Calu3 (cell line): ENCODE measurements at regions not wholly inside any gene's neighbourhood (a gene's known extent, or its start where the extent isn't known, plus 50 kb on each side); places are given as distances from the start of the nearest gene placed in this dataset.
A peak's percentile ranks its signal among the peaks of the same experiment; 100 is the strongest.

ENCODE experiments used
- BruUV-seq: library from RNA; stranded (reverse); fragments of 400-500 nt; replicated peaks from 2 replicates; lab custom pipeline; 2021; lab: Mats Ljungman, UMichigan
- CTCF ChIA-PET: fragments of 300-600 bp; sonication (Branson Sonifier 250); formaldehyde crosslinking; loops from one replicate; lab custom pipeline; 2022; ENCODE audit warnings: antibody characterized with exemption; lab: Charles Lee
- DNase-seq: peaks from one replicate; pipeline ENCODE4 v3.0.0; 2022
- H3K27ac Mint-ChIP-seq: one replicate; pipeline ENCODE4 v1.8.0; 2022; ENCODE audit warnings: mixed read lengths; ENCODE audit not compliant: unreplicated experiment
- H3K27me3 Mint-ChIP-seq: one replicate; pipeline ENCODE4 v1.8.0; 2022; ENCODE audit warnings: mixed read lengths; ENCODE audit not compliant: unreplicated experiment
- H3K36me3 Mint-ChIP-seq: one replicate; pipeline ENCODE4 v1.8.0; 2022; ENCODE audit warnings: mild to moderate bottlenecking, moderate library complexity, mixed read lengths; ENCODE audit not compliant: insufficient read depth, unreplicated experiment
- H3K4me1 Mint-ChIP-seq: one replicate; pipeline ENCODE4 v1.8.0; 2022; ENCODE audit warnings: mild to moderate bottlenecking, low read depth, mixed read lengths; ENCODE audit not compliant: unreplicated experiment
- H3K4me3 Mint-ChIP-seq: one replicate; pipeline ENCODE4 v1.8.0; 2022; ENCODE audit warnings: mild to moderate bottlenecking, low read depth, moderate library complexity, mixed read lengths; ENCODE audit not compliant: unreplicated experiment
- H3K9me3 Mint-ChIP-seq: one replicate; pipeline ENCODE4 v1.8.0; 2022; ENCODE audit warnings: low read depth, mixed read lengths; ENCODE audit not compliant: unreplicated experiment
- CTCF ChIP-seq: fragments of 200-600 bp; IDR thresholded peaks from one replicate; pipeline ENCODE4 v1.8.0; 2022; ENCODE audit warnings: antibody characterized with exemption; ENCODE audit not compliant: unreplicated experiment
- intact Hi-C: fragments of 100-400 bp; cut with micrococcal nuclease; formaldehyde crosslinking; loops from one replicate; pipeline ENCODE4 v1.10.0; 2022; ENCODE audit not compliant: unreplicated experiment

GRCh38 chr10:91043173-91043910 lies 122.5 kb upstream of the ANKRD1 start:
- BruUV-seq: no TSS peak
- H3K36me3 Mint-ChIP-seq: no peaks in the 10 kb centered on the region
- intact Hi-C loops: loop anchor here (1.0 to 10.0 kb wide), 2 partner anchors 129 to 208 kb away; no protein-coding TSS in a partner anchor

GRCh38 chr10:91046869-91047268 lies 126.0 kb upstream of the ANKRD1 start:
- DNase-seq: no peak
- intact Hi-C loops: loop anchor here (10.0 kb wide), 1 partner anchor 132 kb away; no protein-coding TSS in a partner anchor
- Mint-ChIP-seq H3K36me3 (no peaks in the 10 kb centered on the region), H3K4me3 (no peak overlapping the region), H3K4me1 (no peaks in the 10 kb centered on the region), H3K27me3 (peaks cover 11% of the 10 kb centered on the region), H3K9me3 (no peaks in the 10 kb centered on the region), H3K27ac (no peak overlapping the region)
- CTCF ChIA-PET: no interaction called here
- BruUV-seq: no TSS peak
- no peak for TF ChIP-seq CTCF

More at GRCh38 chr10:91043173-91043910, 122.5 kb upstream of the ANKRD1 start:
- Mint-ChIP-seq H3K4me1 (no peaks in the 10 kb centered on the region), H3K4me3 (no peak overlapping the region), H3K27ac (no peak overlapping the region), H3K27me3 (peaks cover 45% of the 10 kb centered on the region), H3K9me3 (no peaks in the 10 kb centered on the region)
- peak; percentile 29 for TF ChIP-seq CTCF
- CTCF ChIA-PET: interaction anchor here (0.6 kb wide), 1 partner anchor 88 kb away, joined by 3 read pairs; no protein-coding TSS in a partner anchor
- DNase-seq: peak; percentile 1

- H3K27ac Mint-ChIP-seq: no peak overlapping the region
- H3K27me3 Mint-ChIP-seq: no peaks in the 10 kb centered on the region
- BruUV-seq: no TSS peak
- no peaks in the 10 kb centered on the region for H3K9me3 Mint-ChIP-seq
- no peak for DNase-seq
- no peak overlapping the region for H3K4me3 Mint-ChIP-seq
- H3K4me1 Mint-ChIP-seq: no peaks in the 10 kb centered on the region
- intact Hi-C loops: loop anchor here (10.0 kb wide), 1 partner anchor 134 kb away; no protein-coding TSS in a partner anchor
- CTCF ChIA-PET: interaction anchor here (0.7 kb wide), 1 partner anchor 8 kb away, joined by 3 read pairs; no protein-coding TSS in a partner anchor
- no peaks in the 10 kb centered on the region for H3K36me3 Mint-ChIP-seq
- no peak for TF ChIP-seq CTCF
These were observed 127.5 kb upstream of the ANKRD1 start for GRCh38 chr10:91048380-91048779.

- no peaks in the 10 kb centered on the region for H3K9me3 Mint-ChIP-seq
- DNase-seq: no peak
- no peaks in the 10 kb centered on the region for H3K36me3 Mint-ChIP-seq
- H3K27ac Mint-ChIP-seq: no peak overlapping the region
- H3K27me3 Mint-ChIP-seq: no peaks in the 10 kb centered on the region
- CTCF ChIA-PET: no interaction called here
- BruUV-seq: no TSS peak
- H3K4me1 Mint-ChIP-seq: no peaks in the 10 kb centered on the region
- TF ChIP-seq CTCF: no peak
- no peak overlapping the region for H3K4me3 Mint-ChIP-seq
- intact Hi-C loops: loop anchor here (10.0 kb wide), 1 partner anchor 135 kb away; no protein-coding TSS in a partner anchor
These were observed 128.6 kb upstream of the ANKRD1 start for GRCh38 chr10:91049296-91049987.
